ENCODE measurements at regions not wholly inside any gene's neighbourhood (a gene's known extent, or its start where the extent isn't known, plus 50 kb on each side); places are given as distances from the start of the nearest gene placed in this dataset.
A peak's percentile ranks its signal among the peaks of the same experiment; 100 is the strongest.

DNA sequence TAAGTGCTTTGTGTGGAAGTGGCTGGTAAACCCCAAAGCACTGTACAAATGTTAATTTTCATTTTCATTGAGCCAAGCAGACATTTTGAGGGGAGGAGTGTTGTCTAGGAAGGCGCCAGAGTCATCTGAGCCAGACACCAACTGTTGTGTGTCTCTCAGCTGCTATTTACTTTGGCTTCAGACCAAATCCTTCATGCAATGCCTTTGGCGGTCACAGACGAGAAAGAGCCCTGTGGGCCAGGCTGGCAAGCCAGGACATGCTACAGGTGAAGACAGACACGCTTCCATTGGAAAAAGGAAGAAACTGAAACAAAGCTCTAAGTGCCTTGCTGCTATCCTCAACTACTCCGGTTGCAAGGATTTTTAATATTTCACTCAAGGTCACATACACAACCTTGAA, 115.4 kb upstream of the CDC42EP3 start:
- peak in 1 of 4 donors; percentile 53 for DNase-seq

DNA sequence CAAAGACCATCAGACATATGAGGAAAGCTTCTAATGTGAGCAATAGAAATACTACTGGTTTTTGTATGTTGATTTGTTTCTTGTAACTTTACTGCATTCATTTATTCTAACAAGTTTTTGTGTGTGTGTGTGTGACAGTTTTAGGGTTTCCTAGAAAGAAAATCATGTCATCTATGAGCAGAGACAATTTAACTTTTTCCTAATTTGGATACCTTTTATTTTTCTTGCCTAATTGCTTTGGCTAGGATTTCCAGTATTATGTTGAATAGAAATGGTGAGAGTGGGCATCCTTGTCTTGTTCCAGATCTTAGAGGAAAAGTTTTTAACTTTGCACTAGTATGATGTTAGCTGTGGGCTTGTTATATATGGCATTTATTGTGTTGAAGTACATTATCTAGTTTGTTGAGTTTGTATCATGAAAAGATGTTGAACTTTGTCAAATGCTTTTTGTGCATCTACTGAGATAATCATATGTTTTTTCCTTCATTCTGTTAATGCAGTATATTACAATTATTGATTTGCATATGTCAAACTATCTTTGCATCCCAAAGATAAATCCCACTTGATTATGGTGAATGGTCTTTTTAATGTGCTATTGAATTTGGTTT, 117.3 kb upstream of the CDC42EP3 start:
- Histone ChIP-seq H3K4me1 (no peaks in the 10 kb centered on the region), H3K36me3 (no peaks in the 10 kb centered on the region), H3K27me3 (no peaks in the 10 kb centered on the region), H3K4me3 (no peak overlapping the region), H3K9me3 (peaks cover 0 to 23% of the 10 kb centered on the region in 2 donors), H3K27ac (no peak overlapping the region)
- ATAC-seq, result no peak
- intact Hi-C loops (cut with DNase I), result no loop called here
- TF ChIP-seq CTCF (IDR thresholded peaks at IDR 0.05), result no peak
- no peak for DNase-seq

More for the DNA sequence above, 115.4 kb upstream of the CDC42EP3 start:
- H3K4me1 ChIP-seq, result no peaks in the 10 kb centered on the region
- H3K27me3 ChIP-seq, result no peaks in the 10 kb centered on the region
- no peaks in the 10 kb centered on the region for H3K36me3 ChIP-seq
- no peak overlapping the region for H3K4me3 ChIP-seq
- intact Hi-C loops (cut with DNase I), result no loop called here
- H3K27ac ChIP-seq, result no peak overlapping the region
- peaks cover 0 to 23% of the 10 kb centered on the region in 2 donors for H3K9me3 ChIP-seq
- TF ChIP-seq CTCF (IDR thresholded peaks at IDR 0.05), result no peak
- ATAC-seq, result peak; percentile 43

- DNase-seq, result no peak
- H3K9me3 ChIP-seq, result peaks cover 0 to 23% of the 10 kb centered on the region in 2 donors
- H3K27ac ChIP-seq, result no peak overlapping the region
- H3K4me1 ChIP-seq, result no peaks in the 10 kb centered on the region
- intact Hi-C loops (cut with DNase I), result no loop called here
- no peak overlapping the region for H3K4me3 ChIP-seq
- no peaks in the 10 kb centered on the region for H3K27me3 ChIP-seq
- H3K36me3 ChIP-seq, result no peaks in the 10 kb centered on the region
- no peak for TF ChIP-seq CTCF (IDR thresholded peaks at IDR 0.05)
- no peak for ATAC-seq
Measured at GRCh38 chr2:37790019-37790418, 118.6 kb upstream of the CDC42EP3 start.

GRCh38 chr2:37790462-37790861, 119.0 kb upstream of the CDC42EP3 start:
- Histone ChIP-seq H3K4me3 (no peak overlapping the region), H3K9me3 (peaks cover 0 to 23% of the 10 kb centered on the region in 2 donors), H3K36me3 (no peaks in the 10 kb centered on the region), H3K27ac (no peak overlapping the region), H3K4me1 (no peaks in the 10 kb centered on the region), H3K27me3 (no peaks in the 10 kb centered on the region)
- TF ChIP-seq CTCF (IDR thresholded peaks at IDR 0.05), result no peak
- ATAC-seq (no peak), DNase-seq (no peak)
- intact Hi-C loops (cut with DNase I), result no loop called here

GRCh38 chr2:37792366-37792765, 120.9 kb upstream of the CDC42EP3 start:
- no peak for TF ChIP-seq CTCF (IDR thresholded peaks at IDR 0.05)
- Histone ChIP-seq H3K27me3 (no peaks in the 10 kb centered on the region), H3K4me3 (no peak overlapping the region), H3K27ac (no peak overlapping the region), H3K36me3 (no peaks in the 10 kb centered on the region), H3K4me1 (no peaks in the 10 kb centered on the region), H3K9me3 (peaks cover 0 to 23% of the 10 kb centered on the region in 2 donors)
- intact Hi-C loops (cut with DNase I), result no loop called here
- ATAC-seq (no peak), DNase-seq (no peak)

All from left lung (tissue), 4 donors.